ENCODE measurements at regions not wholly inside any gene's neighbourhood (a gene's known extent, or its start where the extent isn't known, plus 50 kb on each side); places are given as distances from the start of the nearest gene placed in this dataset.
"Not testable (repeated sequence)": the region's sequence is repeated elsewhere in the genome, so short reads cannot be mapped to it uniquely, and the experiment has no call there.

- peak in 1 of 2 experiments; percentile 7 for DNase-seq (ENCODE audit: low read depth in 2 of 2)
Measured at GRCh38 chr14:34300882-34301734, 160.9 kb downstream of the SPTSSA start.

- DNase-seq (ENCODE audit: low read depth in 2 of 2) = no peak
Measured at GRCh38 chr14:34300330-34300729, 161.7 kb downstream of the SPTSSA start.

GRCh38 chr14:34299360-34299759, 162.7 kb downstream of the SPTSSA start:
- DNase-seq (ENCODE audit: low read depth in 2 of 2) = no peak

GRCh38 chr14:34297786-34298520, 164.1 kb downstream of the SPTSSA start:
- DNase-seq (ENCODE audit: low read depth in 2 of 2) = no peak

GRCh38 chr14:34283590-34283989, 178.4 kb downstream of the SPTSSA start:
- no peak for DNase-seq (ENCODE audit: low read depth in 2 of 2)

- DNase-seq (ENCODE audit: low read depth in 2 of 2) = no peak
Measured at GRCh38 chr14:34277191-34277590, 184.8 kb downstream of the SPTSSA start.

- no peak for DNase-seq (ENCODE audit: low read depth in 2 of 2)
Measured at GRCh38 chr14:34275530-34275929, 186.5 kb downstream of the SPTSSA start.

- DNase-seq (ENCODE audit: low read depth in 2 of 2) = peak; percentile 22 to 32
Measured at GRCh38 chr14:34275078-34275477, 187.0 kb downstream of the SPTSSA start.

GRCh38 chr14:34273716-34274115, 188.3 kb downstream of the SPTSSA start:
- DNase-seq (ENCODE audit: low read depth in 2 of 2) = not testable (repeated sequence)

- DNase-seq (ENCODE audit: low read depth in 2 of 2) = no peak
Measured at GRCh38 chr14:34270361-34270760, 191.7 kb downstream of the SPTSSA start.

- no peak for DNase-seq (ENCODE audit: low read depth in 2 of 2)
Measured at GRCh38 chr14:34266344-34266743, 195.7 kb downstream of the SPTSSA start.

GRCh38 chr14:34262127-34262910, 199.7 kb downstream of the SPTSSA start:
- no peak for DNase-seq (ENCODE audit: low read depth in 2 of 2)

GRCh38 chr14:34259996-34260395, 202.0 kb downstream of the SPTSSA start:
- no peak for DNase-seq (ENCODE audit: low read depth in 2 of 2)

- no peak for DNase-seq (ENCODE audit: low read depth in 2 of 2)
Measured at GRCh38 chr14:34258318-34258717, 203.7 kb downstream of the SPTSSA start.

- no peak for DNase-seq (ENCODE audit: low read depth in 2 of 2)
Measured at GRCh38 chr14:34257505-34257904, 204.5 kb downstream of the SPTSSA start.

- no peak for DNase-seq (ENCODE audit: low read depth in 2 of 2)
Measured at GRCh38 chr14:34256223-34256622, 205.8 kb downstream of the SPTSSA start.

- DNase-seq (ENCODE audit: low read depth in 2 of 2) = no peak
Measured at GRCh38 chr14:34254571-34254970, 207.5 kb downstream of the SPTSSA start.

GRCh38 chr14:34254031-34254430, 208.0 kb downstream of the SPTSSA start:
- no peak for DNase-seq (ENCODE audit: low read depth in 2 of 2)

- DNase-seq (ENCODE audit: low read depth in 2 of 2) = no peak
Measured at GRCh38 chr14:34252227-34252626, 209.8 kb downstream of the SPTSSA start.

- no peak for DNase-seq (ENCODE audit: low read depth in 2 of 2)
Measured at GRCh38 chr14:34251662-34252061, 210.4 kb downstream of the SPTSSA start.

- DNase-seq (ENCODE audit: low read depth in 2 of 2) = no peak
Measured at GRCh38 chr14:34250959-34251358, 211.1 kb downstream of the SPTSSA start.

- DNase-seq (ENCODE audit: low read depth in 2 of 2) = no peak
Measured at GRCh38 chr14:34247605-34248004, 214.4 kb downstream of the SPTSSA start.

All from fibroblast of skin of left quadriceps (primary cell).